ENCODE measurements at regions not wholly inside any gene's neighbourhood (a gene's known extent, or its start where the extent isn't known, plus 50 kb on each side); places are given as distances from the start of the nearest gene placed in this dataset.

DNA sequence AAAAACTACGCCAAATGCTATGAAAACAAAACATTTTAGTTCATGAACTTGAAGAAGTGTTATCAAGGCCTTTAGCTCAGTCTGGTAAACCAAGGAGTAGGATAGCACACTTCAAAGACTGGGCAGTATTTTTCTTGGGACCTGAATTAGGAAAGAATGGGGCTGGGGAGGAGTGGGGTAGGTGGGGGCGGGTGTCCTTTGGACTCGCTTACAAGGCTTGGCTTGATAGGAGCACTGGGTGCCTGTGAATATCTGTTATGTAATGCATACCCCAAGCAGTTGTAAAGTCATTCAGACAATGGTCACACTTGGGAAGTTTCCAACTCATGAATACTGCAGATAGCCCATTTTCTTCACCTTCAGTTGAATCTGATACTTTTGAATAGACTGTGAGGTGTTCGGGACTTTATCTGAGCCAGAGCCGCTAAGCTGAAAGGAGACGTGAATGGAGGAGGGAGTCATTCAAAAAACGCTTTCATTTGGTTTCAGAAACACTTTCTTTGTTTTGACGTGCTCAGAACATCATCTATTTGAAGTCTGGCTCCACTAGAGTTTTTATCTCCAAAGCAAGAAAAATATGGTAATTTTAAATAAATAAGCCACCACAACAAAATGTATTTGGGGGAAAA, 70.1 kb upstream of the FAM204A start:
- DNase-seq (ENCODE audit: low read depth), result no peak

GRCh38 chr10:118409295-118409694, 67.2 kb upstream of the FAM204A start:
- no peak for DNase-seq (ENCODE audit: low read depth)

GRCh38 chr10:118408181-118408580, 66.1 kb upstream of the FAM204A start:
- DNase-seq (ENCODE audit: low read depth), result no peak

- no peak for DNase-seq (ENCODE audit: low read depth)
Measured at GRCh38 chr10:118407777-118408176, 65.7 kb upstream of the FAM204A start.

GRCh38 chr10:118407026-118407425, 64.9 kb upstream of the FAM204A start:
- no peak for DNase-seq (ENCODE audit: low read depth)

DNA sequence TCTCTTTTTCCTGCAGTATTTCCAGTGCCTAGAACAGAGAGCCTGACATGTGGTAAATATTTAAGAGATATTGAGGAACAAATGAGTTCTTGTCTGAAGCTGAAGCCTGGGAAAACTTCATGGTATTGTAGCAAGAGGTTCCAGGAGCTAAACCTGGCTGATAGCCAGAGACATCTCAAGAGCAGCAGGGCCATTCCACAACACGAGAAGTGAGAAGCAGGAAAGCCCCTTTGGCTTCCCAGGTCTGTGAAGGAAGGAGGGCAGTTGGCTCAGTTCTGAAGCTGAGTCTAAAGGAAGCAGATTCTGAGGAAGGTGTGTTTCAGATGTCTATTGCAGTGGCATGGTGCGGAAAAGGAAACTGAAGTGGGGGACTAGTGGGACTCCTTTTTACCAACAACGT, 63.8 kb upstream of the FAM204A start:
- no peak for DNase-seq (ENCODE audit: low read depth)

GRCh38 chr10:118403967-118404366, 61.8 kb upstream of the FAM204A start:
- no peak for DNase-seq (ENCODE audit: low read depth)

DNA sequence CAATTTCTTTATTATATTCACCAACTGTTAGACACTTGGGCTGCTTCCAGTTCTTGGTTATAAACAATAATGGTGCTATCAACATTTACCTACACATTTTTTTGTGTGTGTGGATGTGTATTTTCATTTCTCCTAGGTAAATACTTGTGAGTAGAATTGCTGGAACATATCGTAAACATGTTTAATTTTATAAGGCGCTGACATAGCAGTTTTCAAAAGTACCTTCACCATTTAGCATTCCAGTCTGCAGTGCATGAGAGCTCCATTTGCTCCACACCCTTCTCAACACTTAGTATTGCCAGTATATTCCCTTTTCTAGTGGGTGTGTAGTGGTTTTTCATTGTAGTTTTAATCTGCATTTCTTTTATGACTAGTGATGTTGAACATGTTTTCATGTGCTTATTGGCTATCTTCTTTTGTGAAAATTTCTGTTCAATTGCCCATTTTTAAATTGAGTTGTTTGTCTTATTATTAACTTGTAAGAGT, 59.6 kb upstream of the FAM204A start:
- DNase-seq (ENCODE audit: low read depth), result no peak

DNA sequence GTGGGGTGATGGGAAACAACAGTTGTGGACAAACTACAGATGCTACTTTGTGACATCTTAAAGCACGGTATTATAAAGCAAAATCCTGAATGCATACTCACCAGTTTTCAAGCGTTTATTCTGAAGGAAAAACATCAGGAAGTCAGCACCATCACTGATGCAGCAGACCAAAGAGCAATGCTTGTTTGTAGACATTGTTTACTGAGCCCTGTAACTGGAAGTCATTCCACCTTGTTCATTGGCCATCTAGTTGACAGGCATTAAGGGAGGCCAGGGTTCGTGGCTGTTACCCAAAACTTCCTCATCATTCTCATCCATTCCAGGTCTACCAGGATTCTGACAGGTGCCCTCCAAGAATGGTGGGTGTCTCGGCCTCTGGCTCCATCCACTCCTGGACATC, 55.3 kb upstream of the FAM204A start:
- DNase-seq (ENCODE audit: low read depth), result no peak

DNA sequence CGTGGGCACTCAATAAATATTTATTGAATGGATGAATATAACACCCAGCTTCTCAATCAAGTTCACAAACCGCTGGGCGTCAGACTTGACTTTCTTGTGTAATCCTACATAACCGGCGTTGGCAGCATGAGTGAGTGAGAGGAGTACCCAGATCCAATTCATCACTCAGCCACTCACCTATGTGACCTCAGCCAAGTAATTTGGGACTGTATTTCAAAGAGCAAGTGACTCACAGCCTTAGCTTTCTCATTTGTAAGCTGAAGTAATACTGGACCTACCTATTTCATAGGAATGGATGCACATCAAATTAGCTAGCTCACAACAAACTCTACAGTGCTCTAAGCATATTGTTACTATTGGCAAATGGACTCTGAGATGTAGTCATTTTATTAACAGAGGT, 53.8 kb upstream of the FAM204A start:
- DNase-seq (ENCODE audit: low read depth), result no peak

DNA sequence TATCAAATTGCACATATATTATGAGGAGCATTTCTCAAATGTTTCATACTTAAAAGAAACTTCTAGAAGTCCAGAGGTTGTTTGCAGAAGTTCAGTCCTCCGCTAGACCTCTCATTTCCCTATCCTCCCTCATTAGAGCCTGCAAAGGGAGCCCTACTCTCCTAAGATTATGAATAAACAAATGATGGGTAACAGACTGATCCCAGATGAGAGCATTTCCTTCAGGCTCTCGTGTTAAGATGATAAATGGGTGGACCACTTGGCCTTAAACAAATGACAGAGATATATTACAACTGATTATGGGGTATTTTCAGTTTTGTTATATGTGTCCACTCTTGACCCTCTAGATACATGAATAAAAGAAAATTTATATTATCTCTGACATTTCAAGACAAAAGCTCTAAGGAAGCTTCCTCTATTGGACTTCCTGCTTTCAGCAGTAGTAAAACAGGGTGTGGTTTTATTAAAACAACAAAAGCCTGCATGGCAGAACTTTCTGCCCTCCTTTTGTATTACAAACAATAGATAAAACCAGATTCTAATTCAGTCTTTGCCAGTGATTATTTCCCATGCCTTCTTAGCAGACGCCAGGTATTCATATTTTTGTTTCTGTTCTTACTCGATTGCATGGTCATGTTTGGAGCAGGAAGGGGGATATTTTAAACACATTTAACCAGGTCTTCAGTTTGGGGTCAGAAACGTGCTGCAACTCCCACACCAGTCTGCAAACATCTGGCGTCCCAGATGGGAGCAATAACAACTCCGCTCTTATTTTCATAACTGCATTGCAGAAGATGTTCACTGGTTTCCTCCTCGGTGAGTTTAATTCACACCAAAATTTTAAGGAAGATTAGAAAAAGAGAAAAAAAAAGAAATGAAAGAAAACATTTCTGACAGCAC, 52.4 kb upstream of the FAM204A start:
- no peak for DNase-seq (ENCODE audit: low read depth)

DNA sequence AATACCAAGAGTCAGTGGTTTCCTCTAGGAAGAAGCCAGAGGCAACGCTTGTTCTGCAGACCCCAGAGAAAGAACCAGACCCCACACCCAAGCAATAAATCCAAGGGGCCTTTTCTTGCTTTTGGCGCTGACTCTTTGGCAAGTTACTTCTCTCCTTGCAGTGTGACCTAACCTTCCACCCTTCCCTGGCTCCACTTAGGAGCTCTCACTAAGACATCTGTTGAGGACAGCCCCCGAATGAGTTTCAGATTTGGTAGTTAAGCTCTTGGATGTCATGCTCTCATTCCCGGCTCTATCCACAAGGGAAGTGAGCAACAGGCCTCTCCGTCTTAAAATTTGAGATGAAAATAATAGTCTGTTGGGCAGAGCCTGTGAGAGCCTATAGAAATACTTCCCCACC, 50.6 kb upstream of the FAM204A start:
- no peak for DNase-seq (ENCODE audit: low read depth)
